ENCODE measurements at regions not wholly inside any gene's neighbourhood (a gene's known extent, or its start where the extent isn't known, plus 50 kb on each side); places are given as distances from the start of the nearest gene placed in this dataset.

GRCh38 chr11:28482666-28483065 is 374.5 kb downstream of the METTL15 start:
- TF ChIP-seq CTCF (IDR thresholded peaks at IDR 0.05; ENCODE audit: low read depth, low read length), result no peak
- no peak for DNase-seq (ENCODE audit: low read depth in 2 of 2)
- H3K4me3 ChIP-seq (replicated peaks in 1 of 2; ENCODE audit: low read depth in 2 of 2, low read length in 2 of 2), result no peak overlapping the region

- no peak for DNase-seq (ENCODE audit: low read depth in 2 of 2)
- no peak for TF ChIP-seq CTCF (IDR thresholded peaks at IDR 0.05; ENCODE audit: low read depth, low read length)
- no peak overlapping the region for H3K4me3 ChIP-seq (replicated peaks in 1 of 2; ENCODE audit: low read depth in 2 of 2, low read length in 2 of 2)
Observed at GRCh38 chr11:28481616-28482480, 373.7 kb downstream of the METTL15 start.

GRCh38 chr11:28480406-28480805 is 372.2 kb downstream of the METTL15 start:
- H3K4me3 ChIP-seq (replicated peaks in 1 of 2; ENCODE audit: low read depth in 2 of 2, low read length in 2 of 2), result no peak overlapping the region
- no peak for DNase-seq (ENCODE audit: low read depth in 2 of 2)
- no peak for TF ChIP-seq CTCF (IDR thresholded peaks at IDR 0.05; ENCODE audit: low read depth, low read length)

GRCh38 chr11:28476864-28477263 is 368.7 kb downstream of the METTL15 start:
- TF ChIP-seq CTCF (IDR thresholded peaks at IDR 0.05; ENCODE audit: low read depth, low read length), result no peak
- no peak overlapping the region for H3K4me3 ChIP-seq (replicated peaks in 1 of 2; ENCODE audit: low read depth in 2 of 2, low read length in 2 of 2)
- no peak for DNase-seq (ENCODE audit: low read depth in 2 of 2)

GRCh38 chr11:28476049-28476448 is 367.9 kb downstream of the METTL15 start:
- TF ChIP-seq CTCF (IDR thresholded peaks at IDR 0.05; ENCODE audit: low read depth, low read length), result no peak
- peak in 1 of 2 donors; percentile 13 for DNase-seq (ENCODE audit: low read depth in 2 of 2)
- H3K4me3 ChIP-seq (replicated peaks in 1 of 2; ENCODE audit: low read depth in 2 of 2, low read length in 2 of 2), result no peak overlapping the region

GRCh38 chr11:28472904-28473303 is 364.7 kb downstream of the METTL15 start:
- DNase-seq (ENCODE audit: low read depth in 2 of 2), result no peak
- H3K4me3 ChIP-seq (replicated peaks in 1 of 2; ENCODE audit: low read depth in 2 of 2, low read length in 2 of 2), result no peak overlapping the region
- no peak for TF ChIP-seq CTCF (IDR thresholded peaks at IDR 0.05; ENCODE audit: low read depth, low read length)
